Urothelium cell line (cell line): ENCODE measurements at regions not wholly inside any gene's neighbourhood (a gene's known extent, or its start where the extent isn't known, plus 50 kb on each side); places are given as distances from the start of the nearest gene placed in this dataset.

Experiments used
- DNase-seq: peaks from one replicate; pipeline ENCODE4 v3.0.0; 2011; ENCODE audit warnings: low spot score, mixed read lengths
- FAIRE-seq: peaks from 2 replicates; lab custom pipeline; 2011; peaks lifted over from hg19 to GRCh38; lab: Jason Lieb, UNC

DNA sequence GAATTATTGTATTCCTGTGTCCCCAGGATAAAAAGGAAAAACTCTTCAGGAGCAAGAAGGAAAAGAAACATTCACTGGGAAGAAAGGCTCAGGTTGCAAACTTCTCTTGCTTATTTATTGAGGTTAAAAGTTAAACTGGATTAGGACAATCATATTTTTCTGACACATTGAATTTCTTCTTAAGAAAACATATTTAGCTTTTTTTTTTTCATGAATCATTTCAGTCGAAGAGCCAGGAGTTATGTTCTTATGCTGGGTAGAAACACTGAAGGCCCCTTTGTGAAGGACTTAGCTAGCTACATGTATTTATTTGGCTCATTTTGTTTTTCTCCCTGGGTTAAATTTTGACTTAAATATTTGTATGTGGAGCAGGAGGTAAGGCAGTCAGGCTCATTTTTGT is 434.0 kb downstream of the KLF5 start:
- no peak for FAIRE-seq
- no peak for DNase-seq

- FAIRE-seq: no peak
Observed at GRCh38 chr13:73482556-73482955, 423.8 kb downstream of the KLF5 start.

DNA sequence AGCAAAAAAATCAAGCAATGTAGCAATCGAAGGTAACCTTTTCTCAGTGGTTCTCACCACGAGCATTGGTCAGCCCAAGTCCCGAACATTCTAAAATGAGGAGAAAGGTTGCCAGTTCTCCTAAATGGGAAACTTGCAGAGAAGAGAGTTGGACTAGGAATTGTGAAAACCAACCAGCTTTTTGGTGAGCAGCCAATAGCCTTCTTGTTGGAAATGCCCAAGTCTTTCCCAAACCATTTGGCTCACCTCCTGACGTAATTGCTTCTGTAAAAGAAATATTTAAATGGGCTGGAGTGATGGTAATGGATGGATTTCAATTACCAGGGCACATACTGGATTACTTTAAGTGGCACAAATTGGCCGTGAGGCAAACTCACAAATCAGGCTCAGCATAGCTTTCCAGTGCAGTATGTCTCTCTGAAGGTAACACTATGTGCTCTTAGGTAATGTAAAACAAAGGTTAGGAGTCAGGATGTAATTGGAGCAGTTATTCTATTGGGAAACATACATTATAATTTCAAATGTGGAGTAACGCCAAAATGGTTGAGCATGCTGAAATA is 423.2 kb downstream of the KLF5 start:
- FAIRE-seq (no peak), DNase-seq (no peak)

More at GRCh38 chr13:73482556-73482955, 423.8 kb downstream of the KLF5 start:
- DNase-seq: no peak

DNA sequence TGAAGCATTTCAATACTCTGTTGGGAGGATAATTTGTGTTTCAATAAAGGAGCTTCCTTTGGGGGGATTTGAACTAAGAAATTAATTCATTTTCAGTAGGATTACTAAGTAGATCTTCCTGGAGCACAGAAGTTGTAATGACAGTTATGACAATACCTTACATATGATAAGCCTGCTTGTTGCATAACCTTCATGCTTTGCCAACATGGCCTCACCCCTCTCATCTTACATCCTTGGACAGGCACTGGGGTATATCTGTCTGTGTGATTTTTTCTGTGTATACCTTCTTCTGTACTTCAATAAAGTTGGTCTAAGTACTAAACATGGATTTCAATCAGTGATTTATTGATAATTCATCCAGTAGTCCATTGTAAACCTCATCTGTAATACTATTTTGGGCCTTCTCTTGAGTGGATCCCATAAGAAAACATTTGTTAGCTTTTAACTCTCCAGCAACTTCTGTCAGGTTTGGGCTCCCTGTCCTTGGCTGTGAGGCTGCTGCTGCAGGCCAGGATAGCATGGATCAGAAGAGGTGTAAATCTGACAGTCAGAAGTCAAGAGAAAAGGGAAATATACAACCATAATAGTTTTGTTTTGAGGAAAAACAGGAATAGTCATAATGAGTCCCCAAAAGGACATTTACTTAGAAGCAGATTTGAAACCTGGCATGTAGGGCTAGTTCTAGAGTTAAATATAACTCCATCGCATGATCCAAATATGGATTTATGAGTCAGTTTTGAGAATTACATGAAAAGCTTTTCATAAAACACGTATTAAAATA is 422.2 kb downstream of the KLF5 start:
- FAIRE-seq (no peak), DNase-seq (no peak)

DNA sequence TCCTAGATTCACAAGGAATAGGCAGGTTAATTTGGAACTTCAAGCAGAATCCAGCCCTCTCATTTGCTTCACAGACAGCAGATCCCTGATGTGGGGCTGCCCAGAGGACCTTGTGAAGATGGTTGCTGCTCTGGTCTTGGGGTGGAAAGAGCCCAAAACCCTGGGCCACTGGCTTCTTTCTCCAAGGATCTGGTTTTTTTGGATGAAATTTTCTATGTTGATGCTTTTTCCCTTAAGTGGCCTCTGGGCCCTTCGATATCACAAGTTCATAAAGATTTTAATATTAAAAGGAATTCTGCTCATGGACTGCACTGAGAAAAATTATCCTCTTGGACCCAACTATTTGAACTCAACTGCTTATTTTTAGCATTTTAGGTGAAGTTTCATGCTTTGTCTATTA is 421.1 kb downstream of the KLF5 start:
- FAIRE-seq (no peak), DNase-seq (no peak)

DNA sequence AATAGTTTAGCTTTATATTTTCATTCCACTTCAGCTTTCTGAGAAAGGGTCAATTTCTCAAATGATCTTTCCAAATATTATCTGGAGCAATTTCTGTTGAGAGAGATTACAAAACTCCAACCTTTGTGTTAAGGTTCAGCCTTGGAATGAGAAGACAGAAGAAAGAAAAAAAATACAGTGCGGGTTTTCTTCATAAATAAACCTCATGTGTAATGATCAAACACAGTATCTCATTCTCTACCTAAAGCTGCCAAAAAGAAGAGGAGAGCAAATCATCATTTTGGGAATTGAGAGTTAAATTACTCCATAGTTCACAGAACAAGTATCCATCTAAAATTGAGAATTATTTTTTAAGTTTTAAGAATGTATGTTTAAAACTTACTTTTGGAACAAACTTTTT is 420.5 kb downstream of the KLF5 start:
- FAIRE-seq (no peak), DNase-seq (no peak)

DNA sequence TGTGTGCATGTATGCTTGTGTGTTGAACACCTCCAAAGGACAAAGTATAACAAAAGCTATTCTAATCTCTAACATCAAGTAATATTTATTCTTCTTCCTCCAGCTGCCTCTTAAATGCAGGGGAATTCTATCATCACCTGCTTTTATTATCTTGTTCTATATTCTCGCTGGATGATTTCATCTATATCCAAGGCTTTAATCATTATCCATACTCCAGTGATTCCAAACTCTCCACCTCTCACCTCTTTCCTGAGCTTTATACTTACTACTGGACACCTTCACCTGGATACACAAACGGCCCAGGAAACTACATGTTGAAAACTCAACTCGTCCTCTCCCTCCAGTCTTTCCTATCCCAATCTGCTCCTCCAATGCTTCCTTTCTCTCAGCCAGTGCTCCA is 418.6 kb downstream of the KLF5 start:
- no peak for FAIRE-seq
- DNase-seq: no peak

GRCh38 chr13:73473016-73473415 is 414.2 kb downstream of the KLF5 start:
- no peak for DNase-seq
- FAIRE-seq: no peak

- DNase-seq: no peak
- FAIRE-seq: no peak
Observed at GRCh38 chr13:73467125-73467524, 408.3 kb downstream of the KLF5 start.

DNA sequence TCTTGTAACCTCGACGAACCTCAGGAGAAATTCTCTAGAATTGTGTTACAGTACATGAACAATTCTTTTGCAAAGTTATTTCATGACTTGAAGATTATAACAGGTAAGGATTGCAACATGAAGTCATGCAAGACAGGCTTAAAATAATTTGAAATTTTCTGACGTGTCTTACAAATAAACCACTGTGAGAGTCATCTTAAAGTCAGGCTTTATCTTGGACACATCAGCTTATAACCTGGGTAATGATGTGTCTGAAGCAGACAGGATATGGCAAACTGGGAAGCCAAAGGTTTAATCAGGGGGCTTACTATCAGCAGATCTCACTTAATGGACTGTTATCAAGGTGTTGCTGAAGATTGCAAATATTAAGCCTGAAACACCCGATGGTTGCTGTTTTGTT is 407.8 kb downstream of the KLF5 start:
- DNase-seq (no peak), FAIRE-seq (no peak)

GRCh38 chr13:73465617-73465971 is 406.8 kb downstream of the KLF5 start:
- FAIRE-seq (no peak), DNase-seq (no peak)

DNA sequence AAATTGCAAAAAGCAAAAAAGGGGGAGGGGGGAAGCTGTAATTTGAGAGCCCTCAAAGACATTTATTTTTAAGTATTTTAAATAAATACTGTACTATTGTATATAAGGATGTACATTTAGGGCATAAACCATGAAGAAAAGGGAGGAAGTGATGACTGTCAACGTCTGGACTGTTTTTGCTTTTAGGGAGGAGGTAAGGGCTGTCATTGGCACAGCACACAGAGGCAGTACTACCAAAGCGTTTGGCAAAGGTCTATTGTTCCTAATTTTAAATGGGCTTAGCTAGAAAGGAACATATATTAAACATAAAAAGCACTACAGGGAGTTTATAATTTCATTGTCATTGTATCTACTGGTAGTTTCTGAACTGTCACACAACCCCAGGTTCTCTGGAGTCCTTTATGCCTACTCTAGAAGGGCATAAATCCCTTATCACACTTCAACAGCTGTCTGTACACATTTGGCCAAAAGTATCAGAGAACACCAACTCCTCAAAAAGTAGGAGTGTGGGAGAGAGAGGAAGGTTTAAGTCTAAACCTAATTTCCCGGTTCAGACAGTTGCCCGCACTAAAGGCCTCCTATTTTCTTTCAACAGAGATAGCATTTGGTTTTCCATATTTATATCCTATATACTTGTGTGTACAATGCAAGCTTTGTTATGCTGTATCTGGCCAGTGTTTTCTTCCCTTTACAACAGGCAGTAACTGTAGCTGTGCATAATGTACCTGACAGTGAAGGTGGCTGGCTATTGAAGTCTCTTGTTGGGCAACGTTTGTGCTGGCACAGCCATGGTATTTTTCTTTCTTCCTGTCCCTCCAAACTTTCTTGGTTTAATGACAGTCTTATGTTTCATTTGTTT is 406.2 kb downstream of the KLF5 start:
- FAIRE-seq (no peak), DNase-seq (no peak)

GRCh38 chr13:73462241-73462640 is 403.4 kb downstream of the KLF5 start:
- DNase-seq: no peak
- FAIRE-seq: no peak

- FAIRE-seq: no peak
- DNase-seq: no peak
Observed at GRCh38 chr13:73451221-73452029, 392.6 kb downstream of the KLF5 start.

- no peak for DNase-seq
- no peak for FAIRE-seq
Observed at GRCh38 chr13:73450583-73450982, 391.8 kb downstream of the KLF5 start.

GRCh38 chr13:73449252-73449651 is 390.4 kb downstream of the KLF5 start:
- DNase-seq: no peak

DNA sequence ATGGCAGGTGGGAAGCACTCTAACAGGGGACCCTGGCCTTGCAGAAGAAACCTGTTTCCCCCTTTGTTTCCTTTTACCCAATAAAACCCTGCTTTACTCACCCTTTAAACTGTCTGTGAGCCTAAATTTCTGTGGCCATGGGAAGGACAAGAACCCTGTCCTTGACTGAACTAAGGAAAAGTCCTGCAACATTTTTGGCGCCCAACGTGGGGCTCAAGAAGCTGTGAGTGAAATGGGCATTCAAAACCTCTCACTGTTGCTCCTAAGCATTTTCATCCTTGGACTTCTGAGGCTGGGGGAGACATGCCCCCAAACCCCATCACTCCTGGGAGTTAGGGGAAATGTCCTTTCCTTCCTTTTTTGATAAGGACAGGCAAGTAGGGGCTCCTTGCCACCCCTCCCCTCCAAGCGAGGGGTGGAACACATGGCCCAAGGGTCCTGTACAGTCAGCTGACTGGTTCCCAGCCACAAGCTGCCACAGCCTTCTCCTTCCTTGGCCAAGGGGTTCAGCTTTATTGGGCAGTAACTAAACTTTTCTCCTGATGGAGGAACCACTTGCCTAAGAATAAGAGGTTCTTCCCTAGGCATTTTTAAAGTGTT is 381.6 kb downstream of the KLF5 start:
- no peak for FAIRE-seq
- no peak for DNase-seq

More at GRCh38 chr13:73449252-73449651, 390.4 kb downstream of the KLF5 start:
- FAIRE-seq: no peak

- no peak for DNase-seq
- no peak for FAIRE-seq
Observed at GRCh38 chr13:73433890-73434289, 375.1 kb downstream of the KLF5 start.

- DNase-seq (no peak), FAIRE-seq (no peak)
Observed at GRCh38 chr13:73433458-73433857, 374.7 kb downstream of the KLF5 start.

- DNase-seq: peak; percentile 39
- no peak for FAIRE-seq
Observed at GRCh38 chr13:73429701-73430100, 370.9 kb downstream of the KLF5 start.

- DNase-seq (no peak), FAIRE-seq (no peak)
Observed at GRCh38 chr13:73428706-73429105, 369.9 kb downstream of the KLF5 start.
